Suprapubic skin (tissue), 4 donors: ENCODE measurements at regions not wholly inside any gene's neighbourhood (a gene's known extent, or its start where the extent isn't known, plus 50 kb on each side); places are given as distances from the start of the nearest gene placed in this dataset.

Experiments used
- DNase-seq, 2 donors: peaks; one replicate each; pipeline ENCODE4 v3.0.0-alpha.2; 2019; ENCODE audit warnings: low spot score in 2 of 2
- H3K27ac ChIP-seq: fragments of 200-600 bp; sonication (generic); one replicate; pipeline ENCODE4 v1.5.1; 2019
- H3K27me3 ChIP-seq: fragments of 200-600 bp; sonication (generic); one replicate; pipeline ENCODE4 v1.5.1; 2019
- H3K36me3 ChIP-seq: fragments of 200-600 bp; sonication (generic); one replicate; pipeline ENCODE4 v1.5.1; 2019
- H3K4me1 ChIP-seq: fragments of 200-600 bp; sonication (generic); one replicate; pipeline ENCODE4 v1.5.1; 2019
- H3K4me3 ChIP-seq: fragments of 200-600 bp; sonication (generic); one replicate; pipeline ENCODE4 v1.5.1; 2019; ENCODE audit warnings: mild to moderate bottlenecking
- H3K9me3 ChIP-seq: fragments of 200-600 bp; sonication (generic); one replicate; pipeline ENCODE4 v1.5.1; 2019
- EP300 ChIP-seq: sonication (generic); formaldehyde crosslinking; IDR thresholded peaks from one replicate; pipeline ENCODE4 v1.6.1; 2017; ENCODE audit warnings: antibody characterized with exemption
- POLR2A ChIP-seq, 2 donors: fragments of 450-650 bp; IDR thresholded peaks; one replicate each; pipeline ENCODE4 v1.6.1; 2017; ENCODE audit warnings: antibody characterized with exemption in 2 of 2, mild to moderate bottlenecking in 2 of 2, moderate library complexity in 2 of 2
- POLR2AphosphoS5 ChIP-seq, 3 donors: sonication (generic); formaldehyde crosslinking; IDR thresholded peaks; one replicate each; pipeline ENCODE4 v1.6.1; 2017; ENCODE audit warnings: antibody characterized with exemption in 3 of 3
- WGBS: methylation state at CpG from one replicate; pipeline ENCODE4 v1.1.5; 2018; 5-methylcytosine and 5-hydroxymethylcytosine counted together
- TF ChIP-seq, protein P1 (sequence below), 2 donors: fragments of 200-600 bp in 1 of 2; fragments of 450-650 bp in 1 of 2; sonication (generic) in 1 of 2; IDR thresholded peaks; one replicate each; pipeline ENCODE4 v1.5.1; 2016 to 2019; ENCODE audit warnings: antibody characterized with exemption in 2 of 2, mild to moderate bottlenecking in 1 of 2, moderate library complexity in 1 of 2

DNA sequence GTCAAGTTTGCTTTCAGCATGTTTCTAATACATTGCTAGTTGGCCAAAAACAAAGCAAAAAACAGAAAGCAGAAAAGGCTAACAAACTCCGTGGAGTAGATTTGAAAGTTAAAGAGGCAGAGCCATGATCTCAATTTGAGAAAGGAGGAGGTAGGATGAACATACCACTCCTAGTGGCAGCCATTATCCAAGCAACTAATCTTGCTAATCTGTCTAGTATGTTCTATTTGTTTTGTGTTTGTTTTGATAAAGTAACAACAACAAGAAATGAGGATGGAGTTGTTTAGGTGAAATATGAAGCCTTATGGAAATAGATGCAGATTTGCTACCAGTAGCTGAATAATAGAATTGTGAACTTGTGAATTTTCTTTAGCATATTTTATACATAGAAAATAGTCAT lies 295.5 kb upstream of the PRDM1 start:
- 38% methylated on average over 1 of the region's 1 CpG for WGBS
- Histone ChIP-seq H3K9me3 (no peaks in the 10 kb centered on the region), H3K27me3 (no peaks in the 10 kb centered on the region), H3K36me3 (no peaks in the 10 kb centered on the region), H3K4me3 (no peak overlapping the region), H3K27ac (no peak overlapping the region), H3K4me1 (peaks cover 31% of the 10 kb centered on the region)
- no peak for DNase-seq
- TF ChIP-seq POLR2A (IDR thresholded peaks at IDR 0.05): no peak
- no peak for TF ChIP-seq EP300
- TF ChIP-seq, protein P1, sequence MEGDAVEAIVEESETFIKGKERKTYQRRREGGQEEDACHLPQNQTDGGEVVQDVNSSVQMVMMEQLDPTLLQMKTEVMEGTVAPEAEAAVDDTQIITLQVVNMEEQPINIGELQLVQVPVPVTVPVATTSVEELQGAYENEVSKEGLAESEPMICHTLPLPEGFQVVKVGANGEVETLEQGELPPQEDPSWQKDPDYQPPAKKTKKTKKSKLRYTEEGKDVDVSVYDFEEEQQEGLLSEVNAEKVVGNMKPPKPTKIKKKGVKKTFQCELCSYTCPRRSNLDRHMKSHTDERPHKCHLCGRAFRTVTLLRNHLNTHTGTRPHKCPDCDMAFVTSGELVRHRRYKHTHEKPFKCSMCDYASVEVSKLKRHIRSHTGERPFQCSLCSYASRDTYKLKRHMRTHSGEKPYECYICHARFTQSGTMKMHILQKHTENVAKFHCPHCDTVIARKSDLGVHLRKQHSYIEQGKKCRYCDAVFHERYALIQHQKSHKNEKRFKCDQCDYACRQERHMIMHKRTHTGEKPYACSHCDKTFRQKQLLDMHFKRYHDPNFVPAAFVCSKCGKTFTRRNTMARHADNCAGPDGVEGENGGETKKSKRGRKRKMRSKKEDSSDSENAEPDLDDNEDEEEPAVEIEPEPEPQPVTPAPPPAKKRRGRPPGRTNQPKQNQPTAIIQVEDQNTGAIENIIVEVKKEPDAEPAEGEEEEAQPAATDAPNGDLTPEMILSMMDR (IDR thresholded peaks at IDR 0.05): no peak
- TF ChIP-seq POLR2AphosphoS5 (IDR thresholded peaks at IDR 0.05): no peak

GRCh38 chr6:105789935-105790334 lies 296.2 kb upstream of the PRDM1 start:
- no peak for DNase-seq
- Histone ChIP-seq H3K27ac (no peak overlapping the region), H3K9me3 (no peaks in the 10 kb centered on the region), H3K4me1 (peaks cover 29% of the 10 kb centered on the region), H3K4me3 (no peak overlapping the region), H3K36me3 (no peaks in the 10 kb centered on the region), H3K27me3 (no peaks in the 10 kb centered on the region)
- WGBS: 70% methylated on average over 2 of the region's 2 CpGs
- no peak for TF ChIP-seq POLR2AphosphoS5 (IDR thresholded peaks at IDR 0.05)
- TF ChIP-seq, protein P1 (IDR thresholded peaks at IDR 0.05): no peak
- no peak for TF ChIP-seq POLR2A (IDR thresholded peaks at IDR 0.05)
- no peak for TF ChIP-seq EP300

GRCh38 chr6:105787747-105788146 lies 298.4 kb upstream of the PRDM1 start:
- Histone ChIP-seq H3K4me3 (no peak overlapping the region), H3K27ac (no peak overlapping the region), H3K36me3 (no peaks in the 10 kb centered on the region), H3K9me3 (no peaks in the 10 kb centered on the region), H3K27me3 (no peaks in the 10 kb centered on the region), H3K4me1 (peaks cover 15% of the 10 kb centered on the region)
- TF ChIP-seq POLR2A (IDR thresholded peaks at IDR 0.05) (no peak), EP300 (no peak), POLR2AphosphoS5 (IDR thresholded peaks at IDR 0.05) (no peak)
- TF ChIP-seq, protein P1 (IDR thresholded peaks at IDR 0.05): no peak
- DNase-seq: no peak
- WGBS: 100% methylated on average over 4 of the region's 5 CpGs

GRCh38 chr6:105786890-105787655 lies 299.1 kb upstream of the PRDM1 start:
- Histone ChIP-seq H3K9me3 (no peaks in the 10 kb centered on the region), H3K4me3 (no peak overlapping the region), H3K27me3 (no peaks in the 10 kb centered on the region), H3K36me3 (no peaks in the 10 kb centered on the region), H3K27ac (peak overlapping the region; percentile 21), H3K4me1 (peaks cover 15% of the 10 kb centered on the region)
- TF ChIP-seq, protein P1 (IDR thresholded peaks at IDR 0.05): no peak
- no peak for TF ChIP-seq POLR2A (IDR thresholded peaks at IDR 0.05)
- TF ChIP-seq EP300: no peak
- no peak for TF ChIP-seq POLR2AphosphoS5 (IDR thresholded peaks at IDR 0.05)
- WGBS: 81% methylated on average over 10 of the region's 10 CpGs
- no peak for DNase-seq

GRCh38 chr6:105786449-105786848 lies 299.7 kb upstream of the PRDM1 start:
- no peaks in the 10 kb centered on the region for H3K27me3 ChIP-seq
- peak overlapping the region; percentile 21 for H3K27ac ChIP-seq
- WGBS: 56% methylated on average over 1 of the region's 1 CpG
- no peak for DNase-seq
- H3K9me3 ChIP-seq: no peaks in the 10 kb centered on the region
- no peak overlapping the region for H3K4me3 ChIP-seq
- H3K4me1 ChIP-seq: peaks cover 15% of the 10 kb centered on the region
- no peaks in the 10 kb centered on the region for H3K36me3 ChIP-seq
- no peak for TF ChIP-seq POLR2A (IDR thresholded peaks at IDR 0.05)
- TF ChIP-seq, protein P1 (IDR thresholded peaks at IDR 0.05): no peak
- TF ChIP-seq POLR2AphosphoS5 (IDR thresholded peaks at IDR 0.05): no peak
- no peak for TF ChIP-seq EP300
